Astrocyte of the cerebellum (primary cell): ENCODE measurements at regions not wholly inside any gene's neighbourhood (a gene's known extent, or its start where the extent isn't known, plus 50 kb on each side); places are given as distances from the start of the nearest gene placed in this dataset.

Experiments
- DNase-seq: peaks from one replicate; pipeline ENCODE4 v3.0.0-alpha.2; 2011; ENCODE audit warnings: low read depth
- H3K4me3 ChIP-seq: 2 replicates; pipeline ENCODE4 v1.5.1; 2011; ENCODE audit warnings: mild to moderate bottlenecking, low read depth, low read length, moderate library complexity
- CTCF ChIP-seq: IDR thresholded peaks from 2 replicates; pipeline ENCODE4 v1.5.1; 2012; ENCODE audit warnings: low read length, low read depth, moderate library complexity, mild to moderate bottlenecking; ENCODE audit errors: missing control alignments
- in situ Hi-C: cut with HindIII; loops from 2 replicates; pipeline ENCODE4 v1.10.0; 2017; ENCODE audit warnings: low sequenced_read_pairs

DNA sequence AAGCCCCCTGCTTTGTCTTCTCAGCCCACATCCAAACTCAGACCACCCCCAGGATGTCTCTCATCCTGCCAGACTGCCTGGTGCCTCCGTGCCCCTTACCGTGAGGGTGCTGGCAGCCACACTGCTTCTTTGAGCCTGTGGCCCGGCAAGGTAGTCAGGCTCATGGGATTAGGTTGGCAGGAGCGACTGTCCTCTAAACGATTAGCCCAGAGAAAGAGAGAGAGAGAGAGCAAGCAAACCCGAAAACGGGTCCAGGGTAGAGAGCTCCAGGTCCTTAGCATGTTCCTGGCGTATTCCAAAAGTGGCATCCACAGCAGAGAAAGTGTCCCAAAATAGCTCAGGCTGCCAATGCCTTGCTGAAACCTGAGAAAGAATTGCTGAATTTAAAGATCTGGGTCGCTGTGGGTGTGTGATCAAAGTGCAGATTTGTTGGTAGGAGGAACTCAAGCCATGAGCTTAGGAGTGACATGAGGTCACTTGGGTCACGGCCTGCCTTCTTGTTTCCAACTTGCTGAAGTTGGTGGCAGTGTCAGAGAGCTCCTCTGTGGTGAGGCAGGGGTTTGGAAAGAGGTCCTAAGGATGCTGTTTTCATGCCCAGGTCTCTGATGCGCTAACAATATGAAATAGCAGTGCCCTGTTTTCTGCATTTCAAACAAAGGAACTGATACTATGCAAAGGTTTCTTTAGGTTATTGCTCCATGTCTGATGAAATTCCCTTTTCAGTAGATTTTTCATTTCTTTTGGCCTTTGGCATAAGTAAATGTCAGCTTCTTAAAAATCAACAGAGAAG is 81.6 kb downstream of the RTL9 start:
- no peak for DNase-seq
- in situ Hi-C loops = loop anchor here (10.0 kb wide), 1 partner anchor 505 kb away; no protein-coding TSS in a partner anchor
- no peak overlapping the region for H3K4me3 ChIP-seq
- no peak for TF ChIP-seq CTCF

DNA sequence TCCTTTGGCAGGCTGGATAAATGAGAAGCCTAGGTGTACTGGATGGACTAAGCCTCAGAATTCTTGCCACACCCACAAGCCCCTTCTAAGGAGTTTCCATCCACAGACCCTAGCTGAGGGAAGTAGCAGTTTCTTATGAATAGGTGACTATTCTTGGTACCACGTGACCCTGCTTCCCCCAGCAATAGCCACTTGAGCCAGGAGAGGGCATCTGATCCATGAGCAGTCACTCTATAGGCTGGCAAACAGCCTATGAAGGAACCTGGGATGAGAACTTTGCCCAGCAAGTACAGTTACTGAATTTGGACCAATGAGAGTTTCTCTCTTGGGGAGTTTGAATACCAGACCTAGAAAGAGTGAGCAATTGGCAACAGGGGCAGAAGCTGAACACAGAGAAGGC is 84.0 kb downstream of the RTL9 start:
- in situ Hi-C loops = loop anchor here (10.0 kb wide), 1 partner anchor 502 kb away; no protein-coding TSS in a partner anchor
- H3K4me3 ChIP-seq = no peak overlapping the region
- no peak for DNase-seq
- TF ChIP-seq CTCF = peak; percentile 36

DNA sequence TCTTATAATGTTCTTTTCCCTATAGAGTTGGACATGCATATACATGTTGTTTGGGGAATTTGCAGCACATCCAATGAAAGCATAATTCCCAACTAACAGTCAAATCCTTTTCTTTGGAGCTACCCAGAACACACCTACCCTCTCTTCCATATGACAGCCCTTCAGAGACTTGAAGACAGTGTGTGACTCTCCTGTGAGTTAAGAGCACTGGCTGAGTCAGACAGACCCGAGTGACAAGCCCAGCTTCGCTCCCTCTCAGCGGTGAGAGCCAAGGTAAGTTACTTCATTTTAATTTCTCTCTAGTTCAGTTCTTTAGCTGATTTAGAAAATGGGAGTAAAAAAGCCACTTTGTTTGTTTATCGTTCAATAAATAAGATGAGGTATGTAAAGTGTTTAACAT is 86.3 kb downstream of the RTL9 start:
- no peak for DNase-seq
- no peak overlapping the region for H3K4me3 ChIP-seq
- in situ Hi-C loops = loop anchor here (5.0 to 10.0 kb wide), 2 partner anchors 402 to 500 kb away; no protein-coding TSS in a partner anchor
- no peak for TF ChIP-seq CTCF

DNA sequence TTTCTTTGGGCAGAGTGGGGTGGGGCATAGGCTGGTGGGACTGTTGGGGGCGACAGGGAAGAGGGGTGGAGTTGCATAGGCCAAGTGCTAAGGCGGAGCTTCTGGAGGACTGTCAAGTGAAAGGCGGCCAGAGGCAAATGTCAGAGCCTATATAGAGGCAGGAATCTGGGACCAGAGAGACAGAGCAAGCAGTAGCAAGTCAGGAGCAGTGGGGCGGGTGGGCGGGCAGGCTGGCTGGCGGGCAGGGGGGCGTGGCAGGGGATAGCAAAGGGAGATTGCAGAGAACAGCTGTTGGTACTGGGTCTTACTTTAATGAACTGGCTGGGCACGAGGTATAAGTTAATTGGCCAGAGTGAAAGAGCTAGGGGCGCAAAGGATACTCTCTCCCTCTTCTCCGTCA is 89.8 kb downstream of the RTL9 start:
- DNase-seq = no peak
- TF ChIP-seq CTCF = no peak
- in situ Hi-C loops = loop anchor here (5.0 to 10.0 kb wide), 2 partner anchors 399 to 496 kb away; no protein-coding TSS in a partner anchor
- H3K4me3 ChIP-seq = no peak overlapping the region

GRCh38 chrX:110449312-110449711 is 90.7 kb downstream of the RTL9 start:
- no peak for DNase-seq
- no peak overlapping the region for H3K4me3 ChIP-seq
- TF ChIP-seq CTCF = no peak
- in situ Hi-C loops = loop anchor here (5.0 to 10.0 kb wide), 2 partner anchors 398 to 495 kb away; no protein-coding TSS in a partner anchor

DNA sequence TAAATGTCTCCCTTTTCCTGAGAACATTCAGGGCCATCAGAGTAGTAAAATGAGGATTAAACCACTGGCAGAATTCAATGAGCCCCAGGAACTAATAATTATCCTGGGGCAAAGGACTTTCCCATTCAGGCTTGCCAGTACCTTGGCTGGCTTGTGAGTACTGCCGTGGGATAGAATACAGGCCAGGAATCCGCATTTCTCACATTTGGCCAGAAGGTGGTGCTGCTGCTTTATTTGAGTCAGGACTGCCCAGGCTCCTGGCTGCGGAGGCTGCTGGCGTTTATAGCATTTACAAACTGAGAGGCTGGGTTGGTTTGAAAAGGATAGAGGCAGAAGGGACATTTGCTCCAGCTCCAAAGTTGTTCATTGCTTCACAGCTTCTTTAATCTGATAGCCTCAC is 91.4 kb downstream of the RTL9 start:
- peak; percentile 58 for DNase-seq
- in situ Hi-C loops = no loop called here
- peak; percentile 71 for TF ChIP-seq CTCF
- H3K4me3 ChIP-seq = no peak overlapping the region
